GM18873 (cell line): ENCODE measurements at regions not wholly inside any gene's neighbourhood (a gene's known extent, or its start where the extent isn't known, plus 50 kb on each side); places are given as distances from the start of the nearest gene placed in this dataset.

Experiments
- ATAC-seq: cut with Tn5 transposase; IDR thresholded peaks from one replicate; pipeline ENCODE4 v1.9.1; 2021; ENCODE audit warnings: mild to moderate bottlenecking, moderate library complexity, moderate number of reproducible peaks; ENCODE audit not compliant: unreplicated experiment, low FRiP score

- no peak for ATAC-seq
These were observed 478.8 kb upstream of the RAG2 start for GRCh38 chr11:37076866-37077265.

DNA sequence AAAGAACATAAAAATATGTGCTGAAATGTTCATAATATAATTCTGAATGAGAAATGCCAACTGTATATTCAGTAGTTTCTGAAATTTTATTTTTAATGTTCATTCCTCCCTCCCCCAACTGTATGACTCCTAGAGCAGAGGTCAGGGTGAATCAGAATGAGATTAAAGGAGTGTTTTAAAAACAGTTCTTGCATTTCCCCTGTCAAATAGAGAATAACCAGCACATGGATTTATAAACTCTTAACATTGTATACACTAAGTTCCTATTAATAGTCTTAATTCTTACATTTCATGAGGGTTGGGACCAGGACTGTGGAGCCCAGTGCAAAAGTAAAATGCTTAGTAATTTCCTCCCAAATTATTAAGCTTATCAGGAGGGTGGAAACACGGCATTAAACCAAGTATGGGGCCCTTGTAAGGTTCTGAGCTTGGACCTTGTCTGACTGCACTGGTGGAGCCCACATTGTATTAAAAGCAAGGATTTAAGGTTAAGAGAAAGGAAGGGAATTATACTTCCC lies 474.6 kb upstream of the RAG2 start:
- ATAC-seq: no peak

GRCh38 chr11:37050311-37050710 lies 452.3 kb upstream of the RAG2 start:
- no peak for ATAC-seq

GRCh38 chr11:37040921-37041320 lies 442.9 kb upstream of the RAG2 start:
- ATAC-seq: no peak

DNA sequence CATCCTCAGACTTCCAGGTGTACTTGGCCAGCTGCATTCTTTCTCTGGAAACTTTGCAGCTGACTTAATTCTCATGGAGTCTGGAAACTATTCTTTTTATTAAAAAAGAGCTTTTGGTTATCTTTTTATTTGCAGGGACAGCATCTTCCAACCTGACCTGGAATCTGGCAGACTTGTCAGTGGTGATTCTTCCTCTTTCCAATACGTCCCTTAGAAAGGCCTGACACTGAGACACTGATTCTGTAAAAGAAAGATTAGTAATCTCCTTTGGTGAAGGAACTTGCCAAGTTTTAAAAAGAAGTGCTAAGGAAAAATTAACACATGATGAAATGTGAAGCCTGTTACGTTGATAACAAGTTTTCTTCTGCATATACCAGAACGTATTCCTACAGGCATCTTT lies 440.9 kb upstream of the RAG2 start:
- no peak for ATAC-seq

DNA sequence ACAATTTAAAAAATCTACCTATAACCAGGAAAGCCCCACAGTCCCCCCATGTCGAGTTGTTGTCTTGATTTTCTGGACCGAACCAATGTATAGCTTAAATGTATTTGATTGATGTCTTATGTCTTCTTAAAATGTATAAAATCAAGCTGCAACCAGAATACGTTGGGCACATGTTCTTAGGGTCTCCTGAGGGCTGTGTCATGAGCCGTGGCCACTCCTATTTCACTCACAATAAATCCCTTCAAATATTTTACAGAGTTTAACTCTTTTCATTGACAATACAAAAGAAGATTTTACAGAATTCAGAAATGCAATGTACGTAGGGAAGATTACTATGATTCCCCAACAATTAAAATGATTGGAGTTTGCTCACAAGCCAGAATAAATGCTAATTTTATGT lies 428.7 kb upstream of the RAG2 start:
- ATAC-seq: no peak

DNA sequence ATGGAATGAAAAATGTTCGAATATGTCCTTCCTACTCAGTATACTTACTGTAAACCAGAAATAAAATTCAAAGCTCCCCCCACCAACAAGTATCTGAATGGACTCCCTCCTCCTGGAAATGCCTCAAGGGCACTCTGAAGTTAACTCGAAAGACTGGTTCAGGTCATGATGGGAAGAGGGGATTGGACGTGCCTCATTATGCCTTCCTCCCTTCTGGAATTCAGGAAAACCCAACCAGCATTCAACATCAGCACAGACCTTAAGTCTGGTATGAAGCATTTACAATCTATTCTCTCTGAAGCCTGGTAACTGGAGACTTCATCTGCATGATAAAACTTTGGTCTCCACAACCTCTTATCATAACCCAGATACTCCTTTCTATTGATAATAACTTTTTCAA lies 428.3 kb upstream of the RAG2 start:
- no peak for ATAC-seq

DNA sequence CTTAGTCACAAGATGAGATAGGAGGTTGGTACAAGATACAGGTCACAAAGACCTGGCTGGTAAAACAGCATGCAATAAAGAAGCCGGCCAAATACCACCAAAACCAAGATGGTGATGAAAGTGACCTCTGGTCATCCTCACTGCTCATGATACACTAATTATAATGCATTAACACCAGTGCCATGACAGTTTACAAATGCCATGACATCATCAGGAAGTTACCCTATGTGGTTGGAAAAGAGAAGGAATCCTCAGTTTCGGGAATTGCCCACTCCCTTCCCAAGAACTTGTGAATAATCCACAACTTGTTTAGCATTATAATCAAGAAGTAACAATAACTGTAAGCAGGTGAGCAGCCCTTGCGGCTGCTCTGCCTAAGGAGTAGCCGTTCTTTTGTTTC lies 408.5 kb upstream of the RAG2 start:
- ATAC-seq: no peak

DNA sequence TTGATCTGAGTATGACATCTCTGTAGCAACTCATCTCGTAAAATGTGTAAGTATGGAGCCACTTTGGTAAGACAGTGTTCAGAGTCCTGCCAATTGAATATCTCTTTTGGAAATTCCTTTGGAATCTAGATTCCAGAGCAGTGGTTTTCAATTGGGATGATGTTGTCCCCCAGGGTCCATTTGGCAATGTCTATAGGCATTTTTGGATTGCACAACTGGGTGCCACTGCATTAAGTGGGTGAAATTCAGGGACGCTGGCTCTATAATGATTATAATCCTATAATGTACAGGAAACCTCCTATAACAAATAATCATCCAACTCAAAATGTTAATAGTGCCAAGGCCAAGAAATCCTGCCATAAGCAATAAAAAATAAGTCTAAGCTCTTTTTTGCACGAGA lies 404.8 kb upstream of the RAG2 start:
- no peak for ATAC-seq

- ATAC-seq: no peak
These were observed 399.6 kb upstream of the RAG2 start for GRCh38 chr11:36997656-36998055.

DNA sequence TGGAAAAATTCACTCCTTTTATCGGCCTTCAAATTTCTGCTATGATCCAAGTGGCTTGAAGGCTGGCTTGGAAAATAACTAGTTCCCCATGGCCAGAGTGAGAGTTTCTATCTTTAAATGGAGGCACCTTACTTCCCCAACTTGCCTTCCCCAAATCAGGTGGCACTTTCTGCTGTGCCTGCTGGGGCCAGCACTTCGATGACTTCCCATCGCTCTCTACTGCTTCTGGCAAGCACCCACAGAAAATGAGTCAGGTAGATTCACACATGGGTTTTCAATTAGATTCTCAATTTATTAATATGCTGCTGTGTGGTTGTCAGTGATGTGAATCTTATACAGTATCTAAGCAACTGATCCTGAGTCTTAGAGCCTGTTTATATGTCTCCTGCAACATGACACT lies 398.8 kb upstream of the RAG2 start:
- ATAC-seq: no peak

DNA sequence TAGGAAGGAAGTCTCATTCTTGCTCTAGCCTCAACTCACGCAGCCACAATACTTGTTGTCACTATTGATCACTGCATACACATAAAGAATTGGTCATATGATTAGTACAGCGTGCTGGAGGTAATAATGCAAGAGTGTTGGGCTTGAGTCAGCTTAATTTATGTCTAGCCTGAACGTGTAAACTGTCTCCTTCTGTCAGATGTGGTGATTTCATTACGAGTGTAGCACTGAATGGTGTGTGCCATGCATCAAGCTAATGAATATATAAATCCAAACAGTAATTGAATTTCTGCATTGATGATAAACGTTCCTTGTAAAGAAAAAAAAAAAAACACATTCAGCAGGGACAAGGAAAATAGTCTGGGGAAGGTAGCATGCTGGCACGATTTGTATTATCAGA lies 396.2 kb upstream of the RAG2 start:
- no peak for ATAC-seq

DNA sequence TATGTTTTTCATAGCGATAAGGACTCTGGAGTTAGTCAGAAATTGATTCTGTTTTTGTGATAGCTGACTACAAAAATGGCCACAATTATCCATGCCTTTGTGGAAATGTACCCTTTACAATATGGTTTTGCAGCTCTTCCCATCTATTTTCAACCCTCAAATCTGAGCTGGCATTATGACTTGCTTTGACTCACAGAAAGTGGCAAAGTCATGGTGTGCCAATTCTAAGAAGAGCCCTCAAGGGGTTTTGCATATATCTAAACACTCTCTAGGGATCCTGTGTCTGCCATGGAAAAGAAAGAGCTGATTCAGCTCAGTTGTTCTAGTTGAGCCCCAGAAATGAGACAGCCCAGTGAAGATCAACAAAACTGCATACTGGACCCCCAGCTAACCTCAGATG lies 390.5 kb upstream of the RAG2 start:
- ATAC-seq: no peak

DNA sequence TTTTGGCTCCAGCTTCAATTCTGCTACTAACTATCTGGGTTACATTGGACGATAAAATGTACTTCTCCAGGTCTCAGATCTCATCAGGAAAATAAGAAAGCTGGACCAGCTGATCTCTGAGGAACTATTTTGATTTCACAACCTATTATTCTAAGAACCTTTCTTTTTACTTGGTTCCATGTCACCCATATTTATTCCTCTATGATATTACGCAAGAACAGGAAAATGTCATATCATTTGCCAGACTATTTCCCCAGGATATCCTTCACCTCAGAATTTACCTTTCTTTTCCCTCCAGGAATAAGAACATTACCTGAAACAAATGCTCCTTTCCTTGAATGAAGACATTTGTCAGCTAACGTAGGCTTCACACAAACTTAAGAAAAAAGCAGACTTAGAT lies 387.5 kb upstream of the RAG2 start:
- no peak for ATAC-seq

DNA sequence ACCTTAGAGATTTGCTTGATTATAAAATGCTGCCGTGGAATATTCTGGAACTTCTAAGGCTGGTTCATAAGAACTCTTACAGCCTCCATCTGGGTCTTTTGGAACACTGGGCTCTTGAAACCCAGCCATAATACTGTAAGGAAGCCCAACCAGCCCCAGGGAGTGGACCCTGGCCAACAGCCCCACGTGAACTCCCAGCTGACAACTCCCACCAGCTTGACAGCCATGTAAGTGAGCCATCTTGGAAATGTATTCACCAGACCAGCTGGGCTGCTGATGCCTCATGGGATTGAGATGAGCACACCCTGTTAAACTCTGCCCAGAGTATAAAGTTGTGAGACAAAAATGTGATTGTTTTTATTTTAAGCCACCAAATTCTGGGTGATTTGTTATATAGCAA lies 378.7 kb upstream of the RAG2 start:
- ATAC-seq: no peak

DNA sequence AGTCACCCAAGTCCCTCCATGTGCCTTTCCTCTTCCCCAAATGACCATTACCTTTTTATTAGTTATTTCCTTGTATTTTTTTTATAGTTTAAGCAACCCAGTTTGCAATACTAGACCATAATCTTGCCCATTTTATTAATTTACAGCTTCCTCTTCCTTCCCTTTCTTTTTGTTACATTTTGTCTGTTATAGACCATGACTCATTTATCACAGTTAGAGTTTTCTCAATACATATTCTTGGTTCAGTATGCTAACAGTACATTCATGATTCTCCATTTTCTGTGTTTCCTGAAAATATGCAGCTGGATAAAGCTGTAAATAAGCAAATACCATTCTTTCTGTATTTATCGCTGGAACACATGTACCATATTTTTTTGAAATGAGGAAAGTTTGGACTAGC lies 376.7 kb upstream of the RAG2 start:
- no peak for ATAC-seq

DNA sequence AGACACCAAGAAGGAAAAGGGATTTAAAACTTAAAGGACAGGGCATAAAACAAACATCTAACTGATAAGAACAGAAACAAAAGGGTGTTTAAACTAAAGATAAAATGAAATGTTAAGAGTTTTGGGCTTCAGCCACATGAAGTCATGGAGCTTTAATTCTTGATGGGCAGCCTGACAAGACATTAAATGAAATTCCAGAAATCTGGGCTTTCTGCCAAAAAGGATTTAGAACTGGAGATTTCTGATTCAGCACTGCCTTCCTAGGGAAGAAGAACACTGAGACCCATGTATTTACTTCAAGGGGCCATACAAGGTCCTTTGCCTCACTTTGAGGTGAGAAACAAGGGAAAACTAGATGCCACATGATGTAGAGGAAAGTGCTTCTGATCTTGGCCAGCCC lies 355.9 kb upstream of the RAG2 start:
- ATAC-seq: no peak

GRCh38 chr11:36948460-36949127 lies 350.6 kb upstream of the RAG2 start:
- no peak for ATAC-seq

DNA sequence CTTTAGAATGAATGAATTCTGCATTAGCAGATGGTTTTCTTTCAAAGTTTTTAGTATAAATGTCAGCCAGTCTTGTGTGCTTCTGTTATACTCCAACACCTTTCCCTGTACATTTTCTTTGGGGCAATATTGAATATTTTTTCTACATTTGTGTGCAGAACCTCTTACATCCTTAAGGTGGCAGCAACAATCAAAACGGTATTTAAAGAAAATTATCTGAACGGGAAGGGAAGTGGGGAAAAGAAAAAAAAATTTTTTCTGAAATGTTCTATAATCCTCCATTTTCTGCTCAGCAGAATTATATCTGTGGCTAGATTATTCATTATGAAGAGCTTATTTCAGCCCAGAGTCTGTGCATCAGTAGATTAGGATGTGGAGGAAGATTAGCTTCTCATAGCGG lies 347.3 kb upstream of the RAG2 start:
- no peak for ATAC-seq

DNA sequence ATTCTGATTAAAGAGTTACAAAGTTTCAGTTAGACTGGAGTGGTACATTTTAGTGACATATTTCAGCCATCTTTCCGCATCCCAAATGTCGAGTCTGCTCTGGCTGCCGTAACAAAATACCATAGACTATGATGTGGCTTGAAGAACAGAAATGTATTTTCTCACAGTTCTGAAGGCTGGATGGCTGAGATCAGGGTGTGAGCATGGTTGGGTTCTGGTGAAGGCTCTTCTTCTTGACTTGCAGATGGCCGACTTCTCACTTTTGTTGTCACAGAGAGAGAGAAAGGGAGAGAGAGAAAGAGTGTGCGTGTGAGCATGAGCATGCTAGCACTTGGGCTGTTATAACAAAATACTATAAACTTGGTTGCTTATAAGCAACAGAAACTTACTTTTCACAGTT lies 335.4 kb upstream of the RAG2 start:
- no peak for ATAC-seq

- no peak for ATAC-seq
These were observed 333.1 kb upstream of the RAG2 start for GRCh38 chr11:36931139-36931538.

DNA sequence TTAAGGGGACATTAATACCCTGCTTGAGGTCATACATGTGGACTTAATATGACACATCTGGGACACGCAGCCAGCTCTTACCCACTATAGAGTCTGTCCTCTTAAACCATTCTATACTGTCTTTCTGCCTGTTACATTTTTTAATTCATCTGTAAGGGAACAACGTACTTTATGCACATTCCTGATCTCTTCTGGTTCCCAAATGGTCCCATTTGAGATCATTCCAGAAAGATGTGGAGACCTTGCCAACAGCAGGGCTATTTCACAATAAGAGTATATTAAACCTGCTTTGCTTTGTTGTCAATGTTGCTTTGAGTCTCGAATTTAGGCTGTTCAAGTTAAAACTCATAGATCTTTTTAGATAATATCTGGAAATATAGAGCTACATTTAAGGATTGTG lies 332.2 kb upstream of the RAG2 start:
- no peak for ATAC-seq

- no peak for ATAC-seq
These were observed 331.4 kb upstream of the RAG2 start for GRCh38 chr11:36929401-36929800.
